ENCODE measurements at regions not wholly inside any gene's neighbourhood (a gene's known extent, or its start where the extent isn't known, plus 50 kb on each side); places are given as distances from the start of the nearest gene placed in this dataset.

DNA sequence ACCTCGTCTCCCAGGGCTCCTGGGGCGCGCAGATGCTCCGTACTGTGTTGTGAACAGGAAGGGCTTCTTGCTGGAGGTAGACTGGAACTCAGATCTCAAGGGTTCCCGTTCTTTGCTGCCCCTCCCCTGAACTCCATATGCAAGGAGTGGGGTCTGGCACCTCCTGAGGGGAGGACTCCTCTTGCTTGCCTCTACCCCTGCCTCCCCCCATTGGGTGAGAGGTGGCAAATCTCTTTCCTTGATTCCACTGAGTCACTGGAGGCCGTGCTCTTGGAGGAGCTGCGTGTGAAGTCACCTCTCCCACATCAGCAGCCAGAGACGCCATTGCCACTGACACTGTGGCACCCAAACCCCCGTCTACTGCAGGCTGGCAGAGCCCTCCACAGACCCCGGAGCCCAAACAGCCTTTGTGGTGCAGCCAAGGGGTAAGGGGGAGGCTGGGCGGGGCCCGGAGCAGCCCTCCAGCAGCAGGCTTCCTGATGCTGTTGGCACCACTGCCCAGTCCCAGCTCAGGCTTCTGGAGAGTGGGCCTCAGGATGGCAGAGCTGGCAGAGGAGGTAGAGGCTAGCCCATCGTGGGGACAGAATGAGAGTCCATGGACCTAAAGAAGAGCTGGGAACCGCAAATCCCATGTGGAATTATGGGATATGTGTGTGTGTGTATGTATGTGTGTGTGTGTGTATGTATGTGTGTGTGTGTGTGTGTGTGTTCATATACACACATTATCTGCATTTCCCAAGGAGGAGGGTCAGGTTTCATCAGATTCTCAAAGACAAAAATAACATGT is 104.9 kb upstream of the RUNX3 start:
- DNase-seq = no peak

DNA sequence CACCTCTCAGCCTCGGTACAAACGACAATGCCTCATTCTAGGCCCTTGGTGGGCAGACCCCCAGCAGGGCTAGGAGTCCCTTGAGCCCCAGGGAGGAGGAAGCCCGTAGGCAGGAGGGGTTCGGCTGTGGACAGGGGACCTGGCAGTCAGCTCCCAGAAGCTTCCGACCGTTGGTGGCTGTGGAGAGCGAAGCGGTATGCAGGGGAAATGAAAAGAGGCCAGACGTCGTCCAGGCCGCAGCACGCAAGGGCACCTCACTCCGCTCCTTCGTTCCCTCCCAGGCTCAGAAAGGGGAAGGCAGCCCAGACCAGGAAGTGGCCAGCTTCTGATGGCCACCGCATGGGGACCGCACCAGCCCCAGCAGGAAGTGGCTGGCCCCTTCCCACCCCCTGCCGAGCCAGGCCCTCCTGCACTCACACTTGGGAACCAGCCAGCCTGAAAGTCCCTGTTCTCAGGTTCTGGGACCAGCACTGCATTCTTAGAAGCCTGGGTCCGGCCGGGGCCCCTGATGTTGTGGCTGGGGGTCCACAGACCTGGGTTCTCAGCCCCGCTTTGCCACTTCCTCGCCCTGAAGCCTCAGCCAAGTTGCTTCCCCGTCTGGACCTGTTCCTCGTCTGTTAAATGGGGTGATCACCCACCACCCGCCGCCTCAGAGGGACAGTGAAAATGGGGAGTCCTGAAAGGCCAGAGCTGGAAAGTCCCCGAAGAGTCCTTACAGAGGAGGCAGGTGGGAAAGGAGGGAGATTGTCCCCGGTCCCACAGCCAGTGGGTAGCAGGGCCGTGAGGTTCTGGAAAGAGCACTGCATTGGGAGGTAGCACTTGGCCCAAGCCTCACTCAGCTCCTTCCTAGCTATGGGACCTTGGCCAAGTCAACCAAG is 104.0 kb upstream of the RUNX3 start:
- DNase-seq = no peak

DNA sequence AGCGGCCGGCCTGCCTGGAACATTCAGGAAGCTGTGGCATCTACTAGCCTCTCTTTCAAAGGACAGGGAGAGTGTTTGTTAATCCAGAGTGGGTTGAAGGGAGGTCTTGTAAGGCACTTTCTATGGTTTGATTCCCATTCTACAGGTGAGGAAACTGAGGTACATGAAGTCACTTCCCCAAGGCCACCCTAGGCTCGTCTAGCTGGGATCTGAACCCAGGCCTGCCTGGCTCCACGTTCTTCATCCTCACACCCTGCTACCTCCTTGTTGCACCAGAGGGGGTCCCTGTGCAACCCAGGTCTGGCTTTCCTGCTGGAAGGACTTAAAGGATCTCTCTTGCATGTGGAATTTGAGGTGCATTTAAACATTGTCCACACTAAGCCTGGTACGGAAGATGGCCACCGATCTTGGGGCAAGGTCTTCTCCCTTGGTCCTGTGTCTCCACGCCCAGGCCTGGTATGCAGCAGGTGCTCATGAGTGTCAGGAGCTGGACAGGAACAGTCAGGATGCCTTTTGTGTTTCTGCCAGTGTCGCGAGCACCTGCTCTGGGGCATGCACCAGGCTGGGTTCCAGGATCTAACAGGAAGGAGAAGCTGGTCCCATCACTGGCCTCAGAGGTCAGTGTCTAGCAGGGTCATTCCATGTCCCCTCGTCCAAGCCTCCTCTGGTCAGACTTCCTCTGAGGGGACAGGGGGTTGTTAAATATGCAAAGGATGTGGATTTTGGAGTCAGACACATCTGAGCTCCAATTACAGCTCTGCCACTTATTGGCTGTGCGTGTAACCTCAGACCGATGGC is 103.2 kb upstream of the RUNX3 start:
- no peak for DNase-seq

DNA sequence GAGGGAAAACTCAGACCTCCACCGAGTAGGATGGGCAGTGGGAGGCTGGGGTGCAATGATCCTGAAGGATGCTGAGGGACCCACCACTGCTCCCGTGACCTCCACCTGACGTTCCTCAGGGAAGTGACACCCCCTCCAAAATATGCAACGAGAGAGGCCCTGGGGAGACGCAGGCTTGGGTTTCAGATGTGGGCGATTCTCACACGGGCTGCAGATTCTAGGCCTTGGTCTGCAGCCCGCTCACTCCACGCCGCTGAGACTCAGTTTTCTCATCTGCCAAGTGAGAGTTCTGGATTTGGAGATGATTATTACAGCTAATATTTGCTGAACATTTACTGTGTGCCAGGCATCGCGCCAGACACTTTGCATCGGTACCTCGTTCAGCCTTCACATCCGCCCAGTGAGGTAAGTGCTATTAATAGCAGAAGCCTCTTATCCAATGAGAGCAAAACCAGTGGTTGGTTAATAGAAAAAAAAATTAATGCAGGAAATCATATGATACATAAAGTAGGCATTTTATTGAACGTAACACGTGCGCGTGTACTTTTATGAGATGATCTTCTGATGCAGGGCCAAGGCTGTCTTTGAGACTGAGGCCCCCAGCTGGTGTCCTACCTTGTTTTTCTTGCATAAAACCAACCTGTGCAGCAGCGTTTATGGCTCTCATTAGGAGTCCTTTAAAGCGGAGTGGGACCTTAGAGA is 102.0 kb upstream of the RUNX3 start:
- DNase-seq = no peak

DNA sequence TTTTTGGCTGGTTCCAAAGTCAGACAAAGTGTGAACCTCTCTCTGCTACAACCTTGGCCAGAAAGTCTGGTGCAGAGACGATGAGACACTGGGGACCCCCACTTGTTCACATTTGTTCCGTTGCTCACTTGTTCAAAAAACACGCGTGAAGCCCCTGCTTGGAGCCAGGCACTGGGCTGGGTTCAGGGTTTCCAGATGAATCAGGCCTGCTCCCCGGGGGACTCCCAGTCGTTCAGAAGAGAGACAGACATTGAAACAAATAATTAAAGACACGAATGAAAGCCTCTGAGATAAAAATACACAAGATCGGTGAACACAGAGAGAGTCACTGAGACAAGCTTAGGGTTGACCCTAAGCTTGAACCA is 101.5 kb upstream of the RUNX3 start:
- no peak for DNase-seq

DNA sequence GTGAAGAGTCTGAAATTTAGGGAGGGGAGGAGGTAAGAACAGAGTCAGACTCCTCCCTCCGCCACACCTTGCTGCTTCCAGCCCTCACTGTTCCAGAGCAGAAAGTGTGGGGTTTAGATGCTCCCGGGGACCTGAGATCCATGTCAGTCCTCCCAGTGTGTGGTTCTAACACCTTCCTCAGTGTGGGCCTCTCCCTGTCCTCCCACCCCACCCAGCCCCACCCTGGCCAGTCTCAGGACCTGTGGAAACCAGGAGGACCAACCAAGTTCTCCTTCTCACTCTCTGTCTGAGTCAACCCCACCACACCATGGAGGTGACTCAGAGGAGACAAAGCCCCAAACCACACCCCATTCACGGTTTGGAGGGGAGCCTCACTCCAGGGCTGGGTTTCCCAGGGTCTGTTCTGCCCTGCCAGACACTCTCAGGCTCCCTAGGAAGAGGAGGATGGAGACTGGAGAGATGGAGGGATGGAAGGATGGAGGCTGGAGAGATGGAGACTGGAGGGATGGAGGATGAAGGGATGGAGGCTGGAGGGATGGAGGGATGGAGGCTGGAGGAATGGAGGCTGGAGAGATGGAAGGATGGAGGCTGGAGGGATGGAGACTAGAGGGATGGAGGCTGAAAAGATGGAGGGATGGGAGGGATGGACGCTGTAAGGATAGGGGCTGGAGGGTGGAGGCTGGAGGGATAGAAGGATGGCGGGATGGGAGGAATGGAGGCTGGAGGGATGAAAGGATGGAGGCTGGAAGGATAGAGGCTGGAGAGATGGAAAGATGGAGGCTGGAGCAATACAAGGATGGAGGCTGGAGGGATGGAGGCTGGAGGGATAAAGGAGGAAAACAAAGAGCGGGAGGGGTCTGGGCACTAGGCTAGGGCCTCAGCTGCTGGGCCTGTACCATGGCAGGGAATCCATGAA is 100.9 kb upstream of the RUNX3 start:
- no peak for DNase-seq

DNA sequence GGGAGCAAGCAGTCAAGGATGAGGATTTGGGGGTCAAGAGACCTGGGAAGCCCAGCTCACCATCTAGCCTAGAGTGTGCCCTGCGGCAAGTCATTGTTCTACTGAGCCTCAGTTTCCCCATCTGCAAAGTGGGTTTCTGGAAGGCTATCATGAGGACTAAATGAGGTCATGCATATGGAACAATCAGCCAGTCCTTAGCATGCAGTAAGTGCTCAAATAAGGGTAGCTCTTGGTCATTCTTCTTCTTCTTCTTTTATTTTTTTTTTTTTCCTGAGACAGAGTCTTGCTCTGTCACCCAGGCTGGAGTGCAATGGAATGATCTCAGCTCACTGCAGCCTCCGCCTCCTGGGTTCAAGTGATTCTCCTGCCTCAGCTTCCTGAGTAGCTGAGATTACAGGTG is 99.9 kb upstream of the RUNX3 start:
- DNase-seq = no peak

DNA sequence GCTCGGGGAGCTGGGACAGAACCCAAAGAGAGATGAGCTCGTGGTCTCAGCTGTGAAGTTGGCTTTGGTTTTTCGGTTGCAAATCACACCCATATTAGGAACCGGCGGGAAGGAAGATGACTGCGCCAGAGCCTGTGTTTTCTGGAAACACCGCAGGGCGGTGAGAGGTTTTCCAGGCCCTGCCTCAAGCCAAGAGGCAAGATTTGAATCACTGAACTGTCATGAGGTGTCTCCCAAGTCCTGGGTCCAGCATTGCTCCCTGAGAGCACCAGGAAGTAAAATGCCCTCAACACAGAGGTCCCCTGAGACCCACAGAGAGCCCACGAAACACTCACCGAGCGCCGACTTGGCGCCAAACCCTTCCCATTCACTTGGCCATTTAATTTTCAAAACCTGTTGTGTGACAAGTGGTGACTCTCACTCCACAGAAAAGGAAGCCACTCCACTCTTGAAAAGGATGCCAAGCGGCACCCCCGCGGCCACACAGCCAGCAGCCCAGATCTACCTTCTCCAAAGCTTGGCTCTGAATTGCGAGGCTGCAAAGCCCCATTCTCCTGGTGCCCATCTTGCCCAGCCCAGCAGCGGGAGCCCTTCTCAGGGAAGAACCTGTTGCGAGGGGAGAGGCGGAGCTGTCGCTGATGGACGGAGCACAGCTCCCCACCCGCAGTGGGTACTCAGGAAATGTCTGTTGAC is 99.0 kb upstream of the RUNX3 start:
- no peak for DNase-seq

DNA sequence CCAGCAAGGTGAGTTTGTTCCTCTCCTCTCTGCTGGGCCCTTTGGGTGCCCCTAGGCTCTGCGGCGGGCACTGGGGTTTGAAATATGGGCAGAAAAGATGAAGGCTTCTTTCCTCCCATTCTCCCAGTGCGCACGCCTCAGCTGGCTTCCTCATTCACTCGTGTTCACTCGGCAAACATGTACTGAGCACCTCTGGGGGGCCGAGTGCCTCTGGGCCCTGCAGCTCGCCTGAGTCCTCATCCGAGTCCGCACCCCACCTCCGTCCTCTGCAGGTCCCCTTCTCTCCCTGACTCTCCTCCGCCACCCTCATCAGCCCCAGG is 98.5 kb upstream of the RUNX3 start:
- DNase-seq = no peak

DNA sequence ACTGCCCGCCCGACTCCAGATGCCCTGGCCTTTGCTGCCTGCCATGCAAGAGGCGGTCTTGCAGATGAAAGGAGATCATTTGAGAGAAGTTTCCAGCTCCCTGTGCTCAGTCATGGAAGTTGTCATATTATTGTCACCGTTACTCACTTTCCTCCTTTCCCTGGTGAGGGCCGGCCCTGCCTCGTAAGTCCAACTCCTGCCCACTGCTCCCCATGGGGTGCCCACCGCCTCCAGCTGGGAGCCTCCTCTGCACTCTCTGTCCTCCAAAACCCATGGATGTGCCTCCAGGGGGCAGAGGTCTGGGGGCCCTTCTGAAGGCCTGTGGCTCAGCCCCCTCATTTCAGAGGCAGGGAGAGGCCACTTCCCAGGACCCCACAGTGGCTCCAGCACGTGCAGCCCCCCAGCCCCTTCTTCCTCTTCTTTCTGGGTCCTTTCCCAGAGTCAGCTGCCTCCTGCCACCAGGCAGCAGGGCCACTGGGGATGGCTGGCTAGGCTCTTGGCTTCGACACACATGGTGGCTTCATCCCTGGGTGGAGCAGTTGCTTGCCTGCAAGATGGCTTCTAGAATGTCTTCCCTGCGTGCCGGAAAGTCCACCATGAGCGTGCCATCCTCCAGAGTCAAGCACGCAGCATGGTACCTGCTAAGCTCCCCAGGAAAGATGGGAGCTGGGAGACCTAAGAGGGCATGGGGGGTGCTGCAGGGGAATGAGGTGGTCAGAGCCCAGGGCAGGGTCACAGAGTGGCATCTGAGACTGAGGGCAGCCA is 97.9 kb upstream of the RUNX3 start:
- no peak for DNase-seq

DNA sequence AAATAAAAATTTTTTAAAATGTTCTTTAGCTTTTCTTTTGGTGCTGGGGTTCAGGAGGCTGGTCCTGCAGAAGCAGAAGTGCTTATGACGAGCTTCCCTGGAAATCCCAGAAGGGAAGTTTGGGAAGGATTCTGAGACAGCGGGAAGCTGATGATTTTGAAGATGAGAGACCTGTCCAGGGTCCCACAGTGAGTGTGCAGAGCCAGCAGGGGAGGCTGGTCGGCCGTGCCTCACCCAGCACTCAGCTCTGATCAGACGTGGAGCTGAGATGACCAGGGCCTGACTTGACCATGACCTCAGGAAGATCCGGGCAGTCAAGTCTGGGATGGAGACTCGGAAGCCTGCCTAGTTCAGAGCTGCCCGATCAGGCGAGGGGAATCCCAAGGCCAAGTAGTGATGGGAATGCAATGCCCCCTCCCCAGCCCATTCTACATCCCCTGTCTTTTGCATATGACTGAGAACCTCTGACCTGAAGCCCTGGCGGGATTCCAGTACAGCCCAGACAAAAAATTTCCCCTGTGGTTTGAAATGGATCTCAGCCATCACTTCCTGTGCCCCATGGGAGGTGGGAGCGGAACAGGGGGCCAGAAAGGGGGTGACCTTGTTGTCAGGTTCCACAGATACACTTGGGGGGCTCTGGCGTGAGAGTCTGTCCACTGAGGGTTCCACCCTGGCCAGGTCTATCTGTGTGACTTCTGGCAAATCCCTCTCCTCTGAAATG is 96.8 kb upstream of the RUNX3 start:
- no peak for DNase-seq

DNA sequence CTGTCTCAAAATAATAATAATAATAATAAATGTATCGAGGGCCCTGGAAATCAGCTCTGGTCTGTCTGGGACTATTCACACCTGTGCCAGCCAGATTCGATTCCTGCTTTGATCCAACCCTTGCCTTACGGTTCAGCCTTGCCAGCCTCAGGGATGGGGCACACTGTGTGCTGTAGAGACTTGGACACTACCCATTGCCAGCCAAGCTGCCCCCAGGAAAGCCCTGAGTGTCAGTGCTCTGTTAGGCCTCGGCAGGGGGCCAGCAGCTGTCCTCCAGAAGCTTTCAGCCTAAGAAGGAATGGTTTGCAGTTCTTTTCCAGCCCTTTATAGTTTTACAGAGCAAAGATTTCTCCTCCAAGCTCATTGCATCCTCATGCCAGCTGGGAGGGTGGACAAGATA is 96.2 kb upstream of the RUNX3 start:
- no peak for DNase-seq

DNA sequence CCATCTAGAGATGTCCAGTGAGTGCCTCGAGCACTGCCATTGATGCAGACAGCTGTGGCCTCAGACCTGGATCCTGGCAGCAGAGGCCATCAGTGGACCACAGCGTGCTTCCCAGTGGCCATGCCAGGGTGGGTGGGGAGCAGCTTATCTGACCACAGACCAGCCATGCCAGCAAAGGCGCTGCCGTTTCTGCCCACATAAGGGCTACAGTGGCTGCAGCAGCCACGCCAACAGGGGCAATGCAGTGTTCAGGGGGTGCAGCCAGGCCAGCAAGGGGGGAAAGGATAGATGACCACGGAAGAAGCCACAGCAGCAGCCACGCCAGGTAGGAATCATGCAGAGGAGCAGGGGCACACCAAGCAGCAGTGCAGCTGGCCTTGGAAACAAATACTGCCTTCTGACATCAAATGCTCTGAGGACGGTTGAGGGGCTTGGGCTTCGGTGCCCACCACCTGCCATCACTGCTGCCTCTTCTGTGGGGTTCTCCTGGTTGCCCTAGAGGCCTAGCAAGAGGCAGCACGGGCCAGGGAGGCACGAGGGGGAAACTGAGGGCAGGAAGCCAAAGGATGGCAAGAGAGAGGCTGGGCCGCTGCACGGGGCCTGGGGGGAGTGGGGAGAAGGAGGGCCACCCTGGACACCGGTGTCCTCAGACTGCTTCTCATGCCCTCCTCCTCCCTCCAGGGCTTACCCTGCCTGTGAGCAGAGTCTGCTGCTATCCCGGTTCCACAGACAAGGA is 94.7 kb upstream of the RUNX3 start:
- DNase-seq = no peak

DNA sequence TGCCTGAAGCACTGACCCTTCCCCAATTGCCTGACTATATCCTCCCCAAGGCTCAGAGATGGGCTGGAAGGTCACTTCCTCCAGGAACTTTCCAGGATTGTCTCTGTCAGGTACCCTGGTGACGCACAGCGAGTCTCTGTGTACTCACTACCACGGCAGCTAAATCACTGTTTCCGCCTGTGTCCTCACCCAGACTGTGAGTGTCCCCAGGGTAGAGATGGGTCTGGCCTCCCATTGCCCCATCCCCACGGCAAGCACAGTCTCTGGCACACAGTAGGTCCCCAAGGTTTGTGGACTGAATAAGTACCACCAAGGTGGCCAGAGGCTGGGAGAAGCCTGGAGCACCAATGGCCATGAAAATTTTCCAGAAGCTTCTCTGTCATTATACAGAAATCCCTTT is 93.8 kb upstream of the RUNX3 start:
- no peak for DNase-seq

DNA sequence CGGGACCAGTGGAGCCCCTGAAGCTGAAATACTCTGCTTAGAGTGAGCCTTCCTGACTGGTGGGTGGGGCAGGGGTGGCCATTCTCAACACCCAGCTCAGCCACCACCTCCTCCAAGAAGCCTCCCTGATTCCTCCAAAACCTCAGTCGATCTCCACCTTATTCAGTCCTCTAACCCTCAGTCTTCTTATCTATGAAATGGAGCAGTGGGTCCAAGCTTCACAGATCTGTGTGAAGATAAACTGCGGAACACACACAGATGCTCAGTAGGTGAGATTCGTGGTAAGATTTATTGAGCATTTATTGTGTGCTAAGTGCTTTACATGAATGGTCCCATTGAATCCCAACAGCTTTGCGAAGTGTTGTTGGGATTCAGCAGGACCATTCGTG is 93.1 kb upstream of the RUNX3 start:
- DNase-seq = no peak

DNA sequence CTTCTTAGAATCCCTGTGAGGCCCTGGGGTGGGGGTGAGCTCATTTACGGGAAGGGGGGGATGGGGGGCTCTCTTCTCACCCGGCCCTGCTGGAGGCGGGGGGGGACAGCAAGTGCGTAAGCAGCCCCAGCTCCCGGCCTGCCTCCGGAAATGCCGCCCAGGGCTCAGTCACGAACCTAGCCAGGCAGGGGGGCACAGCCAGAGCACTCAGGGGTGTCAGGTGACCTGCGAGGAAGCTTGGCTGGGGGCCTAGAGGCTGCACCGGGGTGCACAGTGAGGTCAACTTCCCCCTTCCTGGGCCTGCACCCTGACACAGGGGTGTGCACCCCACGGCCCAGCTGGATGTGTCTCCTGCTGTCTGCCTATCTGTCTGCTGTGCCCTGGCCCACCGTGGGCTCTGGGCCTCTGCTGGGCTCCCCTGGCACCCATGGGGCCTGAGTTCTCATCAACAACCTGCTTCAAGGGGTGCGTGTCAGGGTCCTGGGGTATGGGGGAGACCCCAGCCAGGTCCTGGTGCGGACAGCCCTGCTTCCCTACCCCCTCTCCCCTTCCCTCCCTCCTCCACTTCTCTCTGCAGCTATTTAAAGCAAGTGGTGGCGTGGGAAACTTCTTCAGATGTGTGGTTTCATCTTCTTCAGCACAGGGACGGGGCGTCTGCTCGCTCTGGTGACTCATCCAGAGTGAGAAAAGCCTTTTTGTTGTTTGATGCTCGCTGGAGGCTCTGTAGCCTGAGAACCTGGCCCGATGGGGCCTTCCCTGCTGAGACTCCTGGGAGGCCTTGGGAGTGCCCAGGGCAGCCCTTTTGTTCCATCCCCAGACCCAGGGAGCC is 92.5 kb upstream of the RUNX3 start:
- peak; percentile 89 for DNase-seq

DNA sequence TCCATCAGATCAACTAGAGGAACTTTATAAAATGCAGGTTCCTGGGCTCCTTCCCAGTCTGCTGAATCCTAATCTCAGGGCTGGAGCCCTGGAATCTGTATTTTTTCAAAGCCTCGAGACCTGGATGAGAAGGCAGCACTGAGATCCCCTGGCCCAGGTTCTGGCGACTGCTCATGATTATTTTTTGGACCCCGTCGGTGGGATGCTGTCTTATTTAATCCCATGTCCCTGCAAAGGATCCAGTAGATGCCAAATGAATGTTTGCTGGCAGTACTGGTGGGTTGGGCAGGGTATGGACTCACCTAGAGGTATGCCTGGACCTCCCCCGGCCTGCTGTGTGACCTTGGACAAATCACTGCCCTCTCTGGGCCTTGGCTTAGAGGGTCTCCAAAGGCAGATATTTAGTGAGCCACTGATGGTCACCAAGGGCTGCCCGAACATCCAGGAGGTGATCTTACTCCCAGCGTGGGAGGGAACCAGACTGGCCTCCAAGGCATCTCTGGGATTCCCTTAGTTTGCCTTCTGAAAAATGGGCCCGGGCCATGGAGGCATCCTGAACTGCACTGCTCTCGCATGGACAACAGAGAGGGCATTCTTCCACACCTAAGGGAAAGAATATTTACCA is 91.6 kb upstream of the RUNX3 start:
- DNase-seq = peak; percentile 48

All from OCI-M1 (cell line).